ENCODE measurements at regions not wholly inside any gene's neighbourhood (a gene's known extent, or its start where the extent isn't known, plus 50 kb on each side); places are given as distances from the start of the nearest gene placed in this dataset.

- ATAC-seq: no peak
- Mint-ChIP-seq H3K27ac (no peak overlapping the region), H3K36me3 (ENCODE audit: low read depth) (no peaks in the 10 kb centered on the region), H3K27me3 (peaks cover 2% of the 10 kb centered on the region), H3K4me1 (no peaks in the 10 kb centered on the region), H3K4me3 (no peak overlapping the region), H3K9me3 (no peaks in the 10 kb centered on the region)
- no peak for DNase-seq
Measured at GRCh38 chr4:42331914-42332368, 65.3 kb upstream of the SHISA3 start.

GRCh38 chr4:42339935-42340406 is 57.3 kb upstream of the SHISA3 start:
- H3K4me1 Mint-ChIP-seq: no peaks in the 10 kb centered on the region
- no peak overlapping the region for H3K27ac Mint-ChIP-seq
- DNase-seq (no peak), ATAC-seq (no peak)
- H3K27me3 Mint-ChIP-seq: no peaks in the 10 kb centered on the region
- no peak overlapping the region for H3K4me3 Mint-ChIP-seq
- no peaks in the 10 kb centered on the region for H3K36me3 Mint-ChIP-seq (ENCODE audit: low read depth)
- H3K9me3 Mint-ChIP-seq: no peaks in the 10 kb centered on the region

- Mint-ChIP-seq H3K27me3 (no peaks in the 10 kb centered on the region), H3K9me3 (no peaks in the 10 kb centered on the region), H3K36me3 (ENCODE audit: low read depth) (no peaks in the 10 kb centered on the region), H3K27ac (no peak overlapping the region), H3K4me3 (no peak overlapping the region), H3K4me1 (no peaks in the 10 kb centered on the region)
- no peak for DNase-seq
- no peak for ATAC-seq
Measured at GRCh38 chr4:42341518-42342026, 55.7 kb upstream of the SHISA3 start.

GRCh38 chr4:42342459-42342858 is 54.8 kb upstream of the SHISA3 start:
- H3K36me3 Mint-ChIP-seq (ENCODE audit: low read depth): no peaks in the 10 kb centered on the region
- H3K27ac Mint-ChIP-seq: no peak overlapping the region
- H3K9me3 Mint-ChIP-seq: no peaks in the 10 kb centered on the region
- H3K4me3 Mint-ChIP-seq: no peak overlapping the region
- ATAC-seq: no peak
- H3K4me1 Mint-ChIP-seq: no peaks in the 10 kb centered on the region
- H3K27me3 Mint-ChIP-seq: no peaks in the 10 kb centered on the region
- DNase-seq: no peak

GRCh38 chr4:42344309-42344708 is 53.0 kb upstream of the SHISA3 start:
- Mint-ChIP-seq H3K27ac (no peak overlapping the region), H3K36me3 (ENCODE audit: low read depth) (no peaks in the 10 kb centered on the region), H3K4me1 (no peaks in the 10 kb centered on the region), H3K27me3 (no peaks in the 10 kb centered on the region), H3K9me3 (no peaks in the 10 kb centered on the region), H3K4me3 (no peak overlapping the region)
- ATAC-seq (no peak), DNase-seq (no peak)

GRCh38 chr4:42344749-42345148 is 52.5 kb upstream of the SHISA3 start:
- no peak overlapping the region for H3K4me3 Mint-ChIP-seq
- no peaks in the 10 kb centered on the region for H3K27me3 Mint-ChIP-seq
- DNase-seq: no peak
- ATAC-seq: no peak
- no peaks in the 10 kb centered on the region for H3K36me3 Mint-ChIP-seq (ENCODE audit: low read depth)
- H3K4me1 Mint-ChIP-seq: no peaks in the 10 kb centered on the region
- no peaks in the 10 kb centered on the region for H3K9me3 Mint-ChIP-seq
- no peak overlapping the region for H3K27ac Mint-ChIP-seq

- Mint-ChIP-seq H3K9me3 (no peaks in the 10 kb centered on the region), H3K27ac (no peak overlapping the region), H3K27me3 (no peaks in the 10 kb centered on the region), H3K4me3 (no peak overlapping the region), H3K36me3 (ENCODE audit: low read depth) (no peaks in the 10 kb centered on the region), H3K4me1 (no peaks in the 10 kb centered on the region)
- ATAC-seq (no peak), DNase-seq (no peak)
Measured at GRCh38 chr4:42345962-42346544, 51.2 kb upstream of the SHISA3 start.

GRCh38 chr4:42347076-42347475 is 50.2 kb upstream of the SHISA3 start:
- Mint-ChIP-seq H3K4me1 (no peaks in the 10 kb centered on the region), H3K4me3 (no peak overlapping the region), H3K27ac (no peak overlapping the region), H3K9me3 (no peaks in the 10 kb centered on the region), H3K27me3 (peaks cover 2% of the 10 kb centered on the region), H3K36me3 (ENCODE audit: low read depth) (no peaks in the 10 kb centered on the region)
- ATAC-seq: no peak
- DNase-seq: no peak

Data from activated naive CD8-positive, alpha-beta T cell treated with anti-CD3 and anti-CD28 coated beads, Interleukin-2, amount 50 U/mL, for 24 hours (primary cell).